ENCODE measurements at regions not wholly inside any gene's neighbourhood (a gene's known extent, or its start where the extent isn't known, plus 50 kb on each side); places are given as distances from the start of the nearest gene placed in this dataset.

DNA sequence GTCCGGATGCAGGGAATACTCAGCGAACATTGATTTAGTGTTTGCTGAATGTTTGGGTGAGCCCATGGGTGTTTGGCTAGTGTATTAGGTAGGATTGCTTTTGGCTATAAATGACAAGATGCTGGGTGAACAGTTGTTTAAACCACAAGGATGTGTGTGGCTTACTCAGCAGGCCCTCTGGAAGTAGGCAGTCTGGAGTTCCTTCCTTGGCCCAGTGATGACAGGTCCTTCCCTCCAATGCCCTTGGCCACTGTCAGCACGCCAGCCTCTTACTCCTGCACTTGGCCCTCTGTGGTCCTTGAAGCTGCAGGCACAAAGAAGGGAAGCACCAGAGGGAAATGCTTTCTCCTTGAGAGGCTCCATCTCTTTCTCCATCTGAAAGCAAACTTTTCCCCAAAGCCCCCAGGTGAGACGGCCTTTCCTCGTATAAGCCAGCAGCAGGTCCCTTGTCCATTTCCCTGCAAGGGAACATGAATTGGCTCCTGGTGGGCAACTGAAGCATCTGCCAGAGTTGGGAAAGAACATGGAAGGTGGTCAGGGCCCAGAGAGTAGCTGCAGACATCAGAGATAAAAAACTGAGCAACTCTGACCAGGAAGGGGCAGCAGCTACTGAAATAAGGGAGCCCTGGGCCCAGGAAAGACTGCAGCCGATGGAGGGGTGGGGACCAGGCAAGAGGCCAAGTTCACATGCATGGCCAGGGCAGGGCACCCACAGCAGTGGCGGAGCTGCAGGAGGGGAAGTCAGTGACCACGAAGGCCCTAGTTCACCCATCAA is 105.0 kb downstream of the TPRA1 start:
- 73% methylated on average over 8 of the region's 8 CpGs for WGBS, 2 donors
- peaks cover 0 to 10% (median 0%) of the 10 kb centered on the region in 3 donors for H3K27me3 ChIP-seq
- no peaks in the 10 kb centered on the region for H3K36me3 ChIP-seq
- intact Hi-C loops (cut with DNase I), result no loop called here
- no peak overlapping the region for H3K4me3 ChIP-seq
- H3K4me1 ChIP-seq, result no peaks in the 10 kb centered on the region
- H3K27ac ChIP-seq, result no peak overlapping the region
- TF ChIP-seq EP300 (IDR thresholded peaks at IDR 0.05) (no peak), POLR2AphosphoS5 (IDR thresholded peaks at IDR 0.05) (no peak), POLR2A (IDR thresholded peaks at IDR 0.05) (no peak)
- TF ChIP-seq, protein P1, sequence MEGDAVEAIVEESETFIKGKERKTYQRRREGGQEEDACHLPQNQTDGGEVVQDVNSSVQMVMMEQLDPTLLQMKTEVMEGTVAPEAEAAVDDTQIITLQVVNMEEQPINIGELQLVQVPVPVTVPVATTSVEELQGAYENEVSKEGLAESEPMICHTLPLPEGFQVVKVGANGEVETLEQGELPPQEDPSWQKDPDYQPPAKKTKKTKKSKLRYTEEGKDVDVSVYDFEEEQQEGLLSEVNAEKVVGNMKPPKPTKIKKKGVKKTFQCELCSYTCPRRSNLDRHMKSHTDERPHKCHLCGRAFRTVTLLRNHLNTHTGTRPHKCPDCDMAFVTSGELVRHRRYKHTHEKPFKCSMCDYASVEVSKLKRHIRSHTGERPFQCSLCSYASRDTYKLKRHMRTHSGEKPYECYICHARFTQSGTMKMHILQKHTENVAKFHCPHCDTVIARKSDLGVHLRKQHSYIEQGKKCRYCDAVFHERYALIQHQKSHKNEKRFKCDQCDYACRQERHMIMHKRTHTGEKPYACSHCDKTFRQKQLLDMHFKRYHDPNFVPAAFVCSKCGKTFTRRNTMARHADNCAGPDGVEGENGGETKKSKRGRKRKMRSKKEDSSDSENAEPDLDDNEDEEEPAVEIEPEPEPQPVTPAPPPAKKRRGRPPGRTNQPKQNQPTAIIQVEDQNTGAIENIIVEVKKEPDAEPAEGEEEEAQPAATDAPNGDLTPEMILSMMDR (IDR thresholded peaks at IDR 0.05), result no peak
- H3K9me3 ChIP-seq, result no peaks in the 10 kb centered on the region
- DNase-seq, result peak; percentile 40

DNA sequence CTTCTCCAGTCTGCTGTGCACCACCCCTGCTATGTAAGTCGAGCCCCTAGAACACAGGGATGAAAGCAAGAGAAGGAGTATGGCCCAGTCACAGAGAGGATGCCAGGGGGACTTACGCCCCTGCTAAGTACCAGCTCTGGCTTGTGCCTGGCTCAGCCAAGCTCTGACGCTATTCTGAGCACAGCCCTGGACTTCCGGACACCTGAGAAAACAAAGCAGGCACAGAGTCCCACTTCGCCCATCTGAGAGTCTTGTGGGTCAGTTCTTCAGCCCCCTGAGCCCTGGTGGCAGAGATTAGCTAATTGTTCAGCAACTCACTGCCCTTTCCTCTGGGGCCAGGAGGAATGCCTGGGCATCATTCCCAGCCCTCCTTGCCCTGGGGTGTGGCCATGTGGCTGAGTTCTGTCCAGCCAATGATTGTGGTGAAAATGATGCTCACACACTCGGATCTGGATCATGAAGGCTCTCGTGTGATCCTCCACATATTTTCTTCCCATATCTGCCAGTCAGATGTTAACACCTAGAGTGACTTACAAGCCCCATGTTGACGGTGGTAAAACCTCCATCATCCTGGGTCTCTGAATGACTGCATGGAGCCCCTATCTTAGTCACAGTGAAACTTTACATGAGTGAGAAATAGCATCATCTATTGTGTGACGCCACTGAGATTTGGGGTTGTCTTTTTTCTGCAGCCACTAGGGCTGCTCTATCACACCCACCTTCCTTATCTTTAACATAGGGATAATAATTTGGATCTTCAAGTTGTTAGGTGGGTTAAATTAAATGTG is 105.7 kb downstream of the TPRA1 start:
- peaks cover 0 to 10% (median 0%) of the 10 kb centered on the region in 3 donors for H3K27me3 ChIP-seq
- H3K4me1 ChIP-seq, result no peaks in the 10 kb centered on the region
- no peak overlapping the region for H3K4me3 ChIP-seq
- no peaks in the 10 kb centered on the region for H3K36me3 ChIP-seq
- peak; percentile 41 for DNase-seq
- no peaks in the 10 kb centered on the region for H3K9me3 ChIP-seq
- H3K27ac ChIP-seq, result no peak overlapping the region
- 65 to 71% methylated on average over 9 of the region's 9 CpGs for WGBS, 2 donors
- TF ChIP-seq, protein P1 (IDR thresholded peaks at IDR 0.05), result no peak
- TF ChIP-seq POLR2AphosphoS5 (IDR thresholded peaks at IDR 0.05) (no peak), POLR2A (IDR thresholded peaks at IDR 0.05) (no peak), EP300 (IDR thresholded peaks at IDR 0.05) (no peak)
- intact Hi-C loops (cut with DNase I), result no loop called here

DNA sequence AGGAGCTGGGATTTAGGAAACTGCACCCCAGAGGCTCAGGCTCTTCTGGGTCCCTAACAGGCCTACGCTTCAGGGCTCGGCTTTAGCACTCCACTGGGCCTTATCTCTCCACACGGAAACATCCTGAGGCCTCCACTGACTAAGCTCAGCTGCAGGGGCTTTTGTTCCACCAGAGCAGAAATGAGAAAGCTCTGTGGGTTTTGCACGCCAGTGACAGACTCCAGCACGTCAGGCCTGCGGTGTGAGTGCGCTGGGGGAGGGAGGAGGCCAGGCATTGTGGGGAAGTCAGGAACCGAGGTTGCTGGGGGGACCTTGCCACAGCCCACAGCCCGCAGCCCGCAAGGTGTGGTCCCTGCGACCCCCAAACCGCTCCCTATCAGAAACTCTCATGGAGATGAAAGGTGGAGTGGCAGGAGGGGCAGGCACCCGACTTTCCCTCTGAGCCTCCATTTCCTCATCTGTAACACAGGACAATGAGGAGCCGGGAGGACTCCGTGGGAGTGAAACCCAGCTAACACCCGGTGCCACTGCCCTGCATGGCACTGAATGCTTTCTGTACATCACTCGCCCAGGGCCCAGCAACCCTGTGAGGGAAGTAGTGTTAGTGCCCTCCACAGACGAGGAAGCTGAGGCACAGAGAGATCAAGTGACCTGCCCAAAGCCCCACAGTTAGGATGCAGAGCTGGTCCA is 106.5 kb downstream of the TPRA1 start:
- intact Hi-C loops (cut with DNase I), result no loop called here
- peak; percentile 46 for DNase-seq
- H3K27ac ChIP-seq, result no peak overlapping the region

DNA sequence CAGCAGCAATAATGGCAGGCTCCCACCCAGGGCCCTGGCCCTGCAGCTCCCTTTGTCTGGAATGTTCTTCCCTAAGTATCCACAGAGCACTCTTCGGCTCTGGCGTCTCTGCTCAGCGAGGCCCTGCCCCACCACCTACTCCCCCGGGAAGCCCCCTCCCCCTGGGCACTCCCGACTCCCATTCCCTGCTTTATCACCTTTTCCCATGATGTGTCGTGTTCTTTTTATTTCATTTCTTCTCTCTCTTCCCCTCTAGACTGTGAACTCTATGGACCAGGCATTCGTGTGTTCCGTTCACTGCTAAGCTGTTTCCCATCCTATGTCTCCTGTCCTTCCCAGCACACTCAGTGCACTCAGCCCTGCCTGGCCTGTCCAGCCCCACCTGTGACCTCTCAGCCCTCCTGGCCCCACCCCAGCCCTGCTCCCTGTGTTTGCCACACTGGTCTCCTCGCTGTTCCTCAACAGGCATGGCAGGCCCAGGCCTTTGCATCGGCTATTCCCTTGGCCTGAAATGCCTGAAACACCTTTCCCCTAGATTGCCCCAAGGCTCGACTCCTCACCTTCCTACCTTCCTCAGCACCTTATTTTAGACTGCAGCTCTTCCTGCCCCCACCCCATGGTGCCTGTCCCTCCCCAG is 107.4 kb downstream of the TPRA1 start:
- H3K4me1 ChIP-seq, result no peaks in the 10 kb centered on the region
- H3K27ac ChIP-seq, result no peak overlapping the region
- H3K4me3 ChIP-seq, result no peak overlapping the region
- H3K27me3 ChIP-seq, result peaks cover 0 to 10% (median 0%) of the 10 kb centered on the region in 3 donors
- no peaks in the 10 kb centered on the region for H3K9me3 ChIP-seq
- peak; percentile 48 for DNase-seq
- TF ChIP-seq, protein P1 (IDR thresholded peaks at IDR 0.05), result no peak
- no peak for TF ChIP-seq EP300 (IDR thresholded peaks at IDR 0.05)
- TF ChIP-seq POLR2A (IDR thresholded peaks at IDR 0.05), result no peak
- no peak for TF ChIP-seq POLR2AphosphoS5 (IDR thresholded peaks at IDR 0.05)
- WGBS, 2 donors, result 80 to 83% methylated on average over 11 of the region's 11 CpGs
- intact Hi-C loops (cut with DNase I), result no loop called here
- H3K36me3 ChIP-seq, result no peaks in the 10 kb centered on the region

More for the DNA sequence above, 106.5 kb downstream of the TPRA1 start:
- Histone ChIP-seq H3K36me3 (no peaks in the 10 kb centered on the region), H3K9me3 (no peaks in the 10 kb centered on the region), H3K4me1 (no peaks in the 10 kb centered on the region), H3K27me3 (peaks cover 0 to 10% (median 0%) of the 10 kb centered on the region in 3 donors), H3K4me3 (no peak overlapping the region)
- WGBS, 2 donors, result 50 to 78% methylated on average over 18 of the region's 18 CpGs
- TF ChIP-seq POLR2AphosphoS5 (IDR thresholded peaks at IDR 0.05), result no peak
- TF ChIP-seq, protein P1 (IDR thresholded peaks at IDR 0.05), result no peak
- no peak for TF ChIP-seq POLR2A (IDR thresholded peaks at IDR 0.05)
- no peak for TF ChIP-seq EP300 (IDR thresholded peaks at IDR 0.05)

Data from sigmoid colon (tissue), 6 donors.